H9 (cell line): ENCODE measurements at regions not wholly inside any gene's neighbourhood (a gene's known extent, or its start where the extent isn't known, plus 50 kb on each side); places are given as distances from the start of the nearest gene placed in this dataset.
"Not testable (repeated sequence)": the region's sequence is repeated elsewhere in the genome, so short reads cannot be mapped to it uniquely, and the experiment has no call there.

ENCODE experiments used
- DNase-seq: peaks from one replicate; pipeline ENCODE4 v3.0.0-alpha.2; 2017
- H2AFZ ChIP-seq: one replicate; pipeline ENCODE4 v1.6.1; 2013; ENCODE audit warnings: mild to moderate bottlenecking, low read length, control low read depth, moderate library complexity
- H2AK5ac ChIP-seq: 2 replicates; pipeline ENCODE4 v1.6.1; 2013; ENCODE audit warnings: low read length, control low read depth, mixed read lengths; ENCODE audit not compliant: insufficient read length
- H2BK120ac ChIP-seq: one replicate; pipeline ENCODE4 v1.6.1; 2013; ENCODE audit warnings: low read depth, mild to moderate bottlenecking, low read length, control low read depth, inconsistent platforms; ENCODE audit not compliant: poor library complexity, severe bottlenecking
- H2BK12ac ChIP-seq: 2 replicates; pipeline ENCODE4 v1.6.1; 2013; ENCODE audit warnings: low read length, control low read depth, mixed read lengths, low read depth; ENCODE audit not compliant: insufficient read length
- H2BK15ac ChIP-seq: 2 replicates; pipeline ENCODE4 v1.6.1; 2013; ENCODE audit warnings: low read depth, low read length, control low read depth
- H2BK20ac ChIP-seq: one replicate; pipeline ENCODE4 v1.6.1; 2013; ENCODE audit warnings: low read depth, mild to moderate bottlenecking, low read length, control low read depth, inconsistent platforms; ENCODE audit not compliant: poor library complexity, severe bottlenecking
- H2BK5ac ChIP-seq: 2 replicates; pipeline ENCODE4 v1.6.1; 2013; ENCODE audit warnings: low read length, control low read depth, mixed read lengths; ENCODE audit not compliant: insufficient read length
- H3K14ac ChIP-seq: 2 replicates; pipeline ENCODE4 v1.6.1; 2013; ENCODE audit warnings: low read length, control low read depth; ENCODE audit not compliant: insufficient read depth
- H3K18ac ChIP-seq: 2 replicates; pipeline ENCODE4 v1.6.1; 2013; ENCODE audit warnings: low read depth, mild to moderate bottlenecking, mixed read lengths, low read length, control low read depth; ENCODE audit not compliant: insufficient read length
- H3K23ac ChIP-seq: 2 replicates; pipeline ENCODE4 v1.6.1; 2013; ENCODE audit warnings: low read length, control low read depth, mixed read lengths, low read depth; ENCODE audit not compliant: insufficient read length
- H3K23me2 ChIP-seq: 2 replicates; pipeline ENCODE4 v1.6.1; 2013; ENCODE audit warnings: low read depth, mild to moderate bottlenecking, mixed read lengths, low read length, control low read depth; ENCODE audit not compliant: insufficient read length, poor library complexity, severe bottlenecking
- H3K27ac ChIP-seq: 2 replicates; pipeline ENCODE4 v1.5.1; 2013; ENCODE audit warnings: low read length, control low read depth, mixed read lengths, low read depth; ENCODE audit not compliant: insufficient read length
- H3K27me3 ChIP-seq: 2 replicates; pipeline ENCODE4 v1.6.1; 2013; ENCODE audit warnings: low read length, control low read depth, inconsistent platforms; ENCODE audit not compliant: insufficient read depth
- H3K4ac ChIP-seq: 2 replicates; pipeline ENCODE4 v1.6.1; 2013; ENCODE audit warnings: low read depth, mild to moderate bottlenecking, control low read depth, inconsistent platforms, low read length, moderate library complexity
- H3K4me1 ChIP-seq: 2 replicates; pipeline ENCODE4 v1.6.1; 2013; ENCODE audit warnings: low read length, control low read depth, inconsistent platforms; ENCODE audit not compliant: insufficient read depth
- H3K4me2 ChIP-seq: 2 replicates; pipeline ENCODE4 v1.6.1; 2013; ENCODE audit warnings: low read length, control low read depth, mixed read lengths; ENCODE audit not compliant: insufficient read length, insufficient read depth
- H3K56ac ChIP-seq: 2 replicates; pipeline ENCODE4 v1.6.1; 2013; ENCODE audit warnings: low read depth, mild to moderate bottlenecking, mixed read lengths, low read length, control low read depth; ENCODE audit not compliant: insufficient read length
- H3K79me1 ChIP-seq: 2 replicates; pipeline ENCODE4 v1.6.1; 2013; ENCODE audit warnings: low read depth, mild to moderate bottlenecking, moderate library complexity, low read length, control low read depth, inconsistent platforms; ENCODE audit not compliant: insufficient read depth, poor library complexity, severe bottlenecking
- H3K79me2 ChIP-seq: 2 replicates; pipeline ENCODE4 v1.6.1; 2013; ENCODE audit warnings: low read length, control low read depth, inconsistent platforms; ENCODE audit not compliant: insufficient read depth
- H3K9ac ChIP-seq: 2 replicates; pipeline ENCODE4 v1.6.1; 2013; ENCODE audit warnings: low read length, control low read depth, mixed read lengths; ENCODE audit not compliant: insufficient read length; ENCODE audit errors: extremely low read depth
- H3K9me3 ChIP-seq: one replicate; pipeline ENCODE4 v1.6.1; 2013; ENCODE audit warnings: low read depth, low read length, inconsistent platforms; ENCODE audit not compliant: control insufficient read depth
- H3T11ph ChIP-seq: one replicate; pipeline ENCODE4 v1.6.1; 2013; ENCODE audit warnings: mild to moderate bottlenecking, low read length, control low read depth, inconsistent platforms
- H4K20me1 ChIP-seq: one replicate; pipeline ENCODE4 v1.6.1; 2013; ENCODE audit not compliant: control insufficient read depth, insufficient read length, insufficient read depth
- H4K5ac ChIP-seq: 2 replicates; pipeline ENCODE4 v1.6.1; 2013; ENCODE audit warnings: low read depth, mild to moderate bottlenecking, mixed read lengths, low read length, control low read depth; ENCODE audit not compliant: insufficient read length
- H4K8ac ChIP-seq: replicated peaks from 2 replicates; pipeline ENCODE4 v1.6.1; 2013; ENCODE audit warnings: low read length, control low read depth, mixed read lengths, low read depth; ENCODE audit not compliant: insufficient read length
- H4K91ac ChIP-seq: 2 replicates; pipeline ENCODE4 v1.6.1; 2013; ENCODE audit warnings: low read depth, mild to moderate bottlenecking, moderate library complexity, mixed read lengths, low read length, control low read depth; ENCODE audit not compliant: insufficient read length
- H3K27ac Mint-ChIP-seq, 3 experiments: 2 replicates in 2 of 3; 3 replicates in 1 of 3; pipeline ENCODE4 v1.8.0; 2020 to 2021; ENCODE audit warnings: mixed read lengths in 3 of 3, mild to moderate bottlenecking in 1 of 3, moderate library complexity in 1 of 3
- H3K27me3 Mint-ChIP-seq: 2 replicates; pipeline ENCODE4 v1.8.0; 2021; ENCODE audit warnings: low read depth, mild to moderate bottlenecking, moderate library complexity, mixed read lengths
- H3K36me3 Mint-ChIP-seq, 3 experiments: 2 replicates in 2 of 3; 3 replicates in 1 of 3; pipeline ENCODE4 v1.8.0; 2020 to 2021; ENCODE audit warnings: low read depth in 3 of 3, mixed read lengths in 3 of 3; ENCODE audit not compliant: insufficient read depth in 1 of 3
- H3K4me1 Mint-ChIP-seq, 2 experiments: 2 replicates each; pipeline ENCODE4 v1.8.0; 2020; ENCODE audit warnings: mixed read lengths in 2 of 2
- H3K4me3 Mint-ChIP-seq, 2 experiments: 2 replicates in 1 of 2; 3 replicates in 1 of 2; pipeline ENCODE4 v1.8.0; 2020 to 2021; ENCODE audit warnings: mild to moderate bottlenecking in 2 of 2, mixed read lengths in 2 of 2, moderate library complexity in 1 of 2
- H3K9me3 Mint-ChIP-seq, 2 experiments: 2 replicates in 1 of 2; 3 replicates in 1 of 2; pipeline ENCODE4 v1.8.0; 2020; ENCODE audit warnings: mild to moderate bottlenecking in 2 of 2, mixed read lengths in 2 of 2, moderate library complexity in 1 of 2
- WGBS: extraction: QIAGEN DNeasy Blood & Tissue Kit; methylation state at CpG from one replicate; pipeline ENCODE4 v1.1.7; 2013; ENCODE audit warnings: missing lambda C conversion rate, low lambda C conversion rate, mixed read lengths; ENCODE audit not compliant: insufficient read length; ENCODE audit errors: extremely low coverage; 5-methylcytosine and 5-hydroxymethylcytosine counted together

DNA sequence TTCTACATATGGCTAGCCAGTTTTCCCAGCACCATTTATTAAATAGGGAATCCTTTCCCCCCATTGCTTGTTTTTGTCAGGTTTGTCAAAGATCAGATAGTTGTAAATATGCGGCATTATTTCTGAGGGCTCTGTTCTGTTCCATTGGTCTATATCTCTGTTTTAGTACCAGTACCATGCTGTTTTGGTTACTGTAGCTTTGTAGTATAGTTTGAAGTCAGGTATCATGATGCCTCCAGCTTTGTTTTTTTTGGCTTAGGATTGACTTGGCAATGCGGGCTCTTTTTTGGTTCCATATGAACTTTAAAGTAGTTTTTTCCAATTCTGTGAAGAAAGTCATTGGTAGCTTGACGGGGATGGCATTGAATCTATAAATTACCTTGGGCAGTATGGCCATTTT is 60.0 kb upstream of the GPC3 start:
- H3K9ac ChIP-seq, H4K91ac ChIP-seq, H3K79me2 ChIP-seq, H2BK15ac ChIP-seq, H2BK120ac ChIP-seq, H4K20me1 ChIP-seq, H2AK5ac ChIP-seq, H4K5ac ChIP-seq, H3K23me2 ChIP-seq, H3K4me1 Mint-ChIP-seq, DNase-seq, H3T11ph ChIP-seq, H2BK12ac ChIP-seq, H3K27me3 Mint-ChIP-seq, H3K4me3 Mint-ChIP-seq, H3K56ac ChIP-seq, H3K23ac ChIP-seq, H3K27me3 ChIP-seq, H2AFZ ChIP-seq, H2BK20ac ChIP-seq, H4K8ac ChIP-seq, H3K18ac ChIP-seq, H3K27ac Mint-ChIP-seq, H3K9me3 ChIP-seq, H3K27ac ChIP-seq, H2BK5ac ChIP-seq, H3K14ac ChIP-seq, H3K4me2 ChIP-seq, H3K4me1 ChIP-seq, H3K79me1 ChIP-seq, H3K4ac ChIP-seq: not testable (repeated sequence)
- H3K36me3 Mint-ChIP-seq = peaks cover 5 to 12% (median 6%) of the 10 kb centered on the region in 3 experiments; a peak in 6 of 7 replicates
- WGBS = no CpG with 5 or more reads among the region's 3 CpGs
- peaks cover 19 to 43% of the 10 kb centered on the region in 2 experiments for H3K9me3 Mint-ChIP-seq

DNA sequence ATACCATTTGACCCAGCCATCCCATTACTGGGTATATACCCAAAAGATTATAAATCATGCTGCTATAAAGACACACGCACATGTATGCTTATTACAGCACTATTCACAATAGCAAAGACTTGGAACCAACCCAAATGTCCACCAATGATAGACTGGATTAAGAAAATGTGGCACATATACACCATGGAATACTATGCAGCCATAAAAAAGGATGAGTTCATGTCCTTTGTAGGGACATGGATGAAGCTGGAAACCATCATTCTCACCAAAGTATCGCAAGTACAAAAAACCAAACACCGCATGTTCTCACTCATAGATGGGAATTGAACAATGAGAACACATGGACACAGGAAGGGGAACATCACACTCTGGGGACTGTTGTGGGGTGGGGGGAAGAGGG is 81.7 kb upstream of the GPC3 start:
- peaks cover 13% of the 10 kb centered on the region for H3K9me3 ChIP-seq
- H3K4me1 ChIP-seq, H3K4me2 ChIP-seq, H2BK20ac ChIP-seq, H3K4me1 Mint-ChIP-seq, H3K4me3 Mint-ChIP-seq, H3K4ac ChIP-seq, H4K91ac ChIP-seq, H2BK12ac ChIP-seq, H3K23me2 ChIP-seq, H3K79me1 ChIP-seq, H3K27ac ChIP-seq, H2AK5ac ChIP-seq, H3K23ac ChIP-seq, H4K8ac ChIP-seq, H3K27ac Mint-ChIP-seq, H3K18ac ChIP-seq, H3T11ph ChIP-seq, H3K36me3 Mint-ChIP-seq, H2BK120ac ChIP-seq, H3K9ac ChIP-seq, H2BK5ac ChIP-seq, H3K56ac ChIP-seq, H2AFZ ChIP-seq, H3K27me3 ChIP-seq, H2BK15ac ChIP-seq, H4K20me1 ChIP-seq, H3K14ac ChIP-seq, H3K27me3 Mint-ChIP-seq, H3K79me2 ChIP-seq, H4K5ac ChIP-seq, DNase-seq: not testable (repeated sequence)
- no CpG with 5 or more reads among the region's 3 CpGs for WGBS
- H3K9me3 Mint-ChIP-seq = peaks cover 11 to 35% of the 10 kb centered on the region in 2 experiments
